Kidney (tissue), 13 donors: ENCODE measurements at regions not wholly inside any gene's neighbourhood (a gene's known extent, or its start where the extent isn't known, plus 50 kb on each side); places are given as distances from the start of the nearest gene placed in this dataset.

Source experiments
- DNase-seq, 5 donors: peaks; one replicate each; pipeline ENCODE4 v3.0.0-alpha.2; 2013 to 2020
- FAIRE-seq: peaks from 2 replicates; lab custom pipeline; 2012; peaks lifted over from hg19 to GRCh38; lab: Jason Lieb, UNC
- H3K27ac ChIP-seq, 2 donors: one replicate each; pipeline ENCODE4 v1.7.0; 2013; ENCODE audit warnings: low read depth in 2 of 2, low read length in 2 of 2, inconsistent platforms in 1 of 2
- H3K27me3 ChIP-seq: one replicate; pipeline ENCODE4 v1.7.1; 2013; ENCODE audit warnings: low read length, inconsistent platforms; ENCODE audit not compliant: control insufficient read depth, insufficient read depth
- H3K36me3 ChIP-seq, 3 donors: one replicate each; pipeline versions ENCODE4 v1.7.0 to v1.7.1; 2013; ENCODE audit warnings: low read length in 3 of 3, control low read depth in 1 of 3, inconsistent platforms in 1 of 3; ENCODE audit not compliant: insufficient read depth in 3 of 3, control insufficient read depth in 2 of 3
- H3K4me1 ChIP-seq, 3 donors: one replicate each; pipeline versions ENCODE4 v1.7.0 to v1.7.1; 2013; ENCODE audit warnings: low read length in 3 of 3, inconsistent platforms in 1 of 3, low read depth in 1 of 3; ENCODE audit not compliant: control insufficient read depth in 2 of 3, insufficient read depth in 2 of 3
- H3K4me3 ChIP-seq, 3 donors: one replicate each; pipeline versions ENCODE4 v1.7.0 to v1.8.1; 2013; ENCODE audit warnings: low read length in 3 of 3, control low read depth in 1 of 3, inconsistent platforms in 1 of 3
- H3K9ac ChIP-seq, 3 donors: one replicate each; pipeline versions ENCODE4 v1.7.0 to v1.7.1; 2013; ENCODE audit warnings: low read length in 3 of 3, control low read depth in 1 of 3, inconsistent platforms in 1 of 3
- H3K9me3 ChIP-seq, 3 donors: one replicate each; pipeline versions ENCODE4 v1.7.0 to v1.7.1; 2013; ENCODE audit warnings: low read length in 3 of 3, control low read depth in 1 of 3, inconsistent platforms in 1 of 3; ENCODE audit not compliant: control insufficient read depth in 2 of 3, insufficient read depth in 1 of 3
- CTCF ChIP-seq: IDR thresholded peaks from 3 replicates; pipeline ENCODE4 v1.5.1; 2012; ENCODE audit warnings: mild to moderate bottlenecking, moderate library complexity, borderline replicate concordance; ENCODE audit not compliant: insufficient read depth; ENCODE audit errors: extremely low read depth
- intact Hi-C: fragments of 100-400 bp; cut with DNase I; formaldehyde crosslinking; loops from one replicate; pipeline ENCODE4 v1.11.1; 2022
- donor health status: control.
- donor health status: control.
- donor health status: control.
- donor health status: control.
- donor health status: control.
- donor health status: DM: yes; HTN: yes; CAD: no.
- donor health status: Normal renal cell carcinoma (clear cell type).

- Histone ChIP-seq H3K36me3 (no peaks in the 10 kb centered on the region), H3K27me3 (no peaks in the 10 kb centered on the region), H3K4me1 (no peaks in the 10 kb centered on the region), H3K9ac (no peak overlapping the region), H3K27ac (no peak overlapping the region), H3K9me3 (no peaks in the 10 kb centered on the region), H3K4me3 (no peak overlapping the region)
- no peak for FAIRE-seq
- intact Hi-C loops: no loop called here
- DNase-seq: no peak
- no peak for TF ChIP-seq CTCF
Observed at GRCh38 chr18:56127322-56128099, 510.9 kb downstream of the TXNL1 start.

- no peaks in the 10 kb centered on the region for H3K4me1 ChIP-seq
- TF ChIP-seq CTCF: no peak
- FAIRE-seq: no peak
- H3K9me3 ChIP-seq: no peaks in the 10 kb centered on the region
- no peak overlapping the region for H3K27ac ChIP-seq
- no peaks in the 10 kb centered on the region for H3K27me3 ChIP-seq
- DNase-seq: no peak
- no peak overlapping the region for H3K9ac ChIP-seq
- intact Hi-C loops: no loop called here
- H3K4me3 ChIP-seq: no peak overlapping the region
- H3K36me3 ChIP-seq: no peaks in the 10 kb centered on the region
Observed at GRCh38 chr18:56124186-56124585, 514.2 kb downstream of the TXNL1 start.

- no peaks in the 10 kb centered on the region for H3K36me3 ChIP-seq
- H3K4me1 ChIP-seq: no peaks in the 10 kb centered on the region
- no peak overlapping the region for H3K27ac ChIP-seq
- H3K9ac ChIP-seq: no peak overlapping the region
- no peak for FAIRE-seq
- intact Hi-C loops: no loop called here
- no peaks in the 10 kb centered on the region for H3K27me3 ChIP-seq
- no peak for TF ChIP-seq CTCF
- no peak overlapping the region for H3K4me3 ChIP-seq
- no peaks in the 10 kb centered on the region for H3K9me3 ChIP-seq
- no peak for DNase-seq
Observed at GRCh38 chr18:56121669-56122068, 516.7 kb downstream of the TXNL1 start.
